ENCODE measurements at regions not wholly inside any gene's neighbourhood (a gene's known extent, or its start where the extent isn't known, plus 50 kb on each side); places are given as distances from the start of the nearest gene placed in this dataset.

DNA sequence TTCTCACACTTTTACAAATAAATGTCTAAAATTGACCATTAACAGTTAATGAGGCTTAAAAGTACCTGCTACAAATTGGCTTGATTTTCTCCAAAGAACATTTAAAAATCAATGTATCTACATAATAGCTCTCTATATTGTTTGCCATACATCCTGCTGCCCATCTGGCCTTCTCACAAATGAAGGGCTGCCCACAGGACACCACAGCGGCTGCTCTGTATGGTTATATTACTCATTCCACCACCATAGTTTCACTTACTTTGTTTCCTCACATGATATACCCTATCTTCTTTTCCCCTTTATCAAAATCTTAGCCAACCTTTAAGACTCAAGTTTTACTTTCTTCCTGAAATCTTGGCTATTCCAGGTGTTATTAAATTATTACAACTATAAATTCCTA, 407.7 kb upstream of the HTR1E start:
- Histone ChIP-seq H3K4me1 (ENCODE audit: insufficient read depth, low read length) (no peaks in the 10 kb centered on the region), H3K9me3 (ENCODE audit: low read length) (peaks cover 53% of the 10 kb centered on the region), H3K4me2 (ENCODE audit: low read depth, low read length) (no peak overlapping the region), H3K27ac (ENCODE audit: extremely low read length, insufficient read depth, low read length) (no peak overlapping the region), H2AFZ (ENCODE audit: low read length) (no peak overlapping the region), H4K20me1 (ENCODE audit: insufficient read depth, low read length) (no peaks in the 10 kb centered on the region), H3K9ac (ENCODE audit: insufficient read depth, low read depth, low read length) (no peak overlapping the region), H3K4me3 (replicated peaks in 1 of 3; ENCODE audit: insufficient read depth in 1 of 3, low read depth in 2 of 3, low read length in 3 of 3) (no peak overlapping the region), H3K27me3 (ENCODE audit: control insufficient read depth in 1 of 2, insufficient read depth in 2 of 2, low read length in 2 of 2) (no peaks in the 10 kb centered on the region), H3K36me3 (replicated peaks in 1 of 2; ENCODE audit: control insufficient read depth in 1 of 2, insufficient read depth in 2 of 2, low read length in 2 of 2) (no peaks in the 10 kb centered on the region), H3K79me2 (ENCODE audit: insufficient read depth, low read length) (no peaks in the 10 kb centered on the region)
- POLR2A ChIA-PET, result no interaction called here
- DNase-seq (ENCODE audit: low spot score), result no peak
- BruUV-seq (replicated peaks), result no TSS peak
- no peak for FAIRE-seq
- in situ Hi-C loops (cut with HindIII; ENCODE audit: extremely low pct_ligation_motif_present, low pct_unique_long_range_greater_than_20kb) (no loop called here), intact Hi-C loops (cut with micrococcal nuclease; ENCODE audit: unreplicated experiment) (no loop called here)
- ATAC-seq, result no peak
- 0% methylated on average over 1 of the region's 1 CpG for WGBS (ENCODE audit: low lambda C conversion rate)
- TF ChIP-seq MAFG (CRISPR knock-in tag; IDR thresholded peaks at IDR 0.05) (no peak), POLR2AphosphoS2 (IDR thresholded peaks at IDR 0.05; ENCODE audit: low read depth, low read length) (no peak), ZNF644 (CRISPR knock-in tag; IDR thresholded peaks at IDR 0.05; ENCODE audit: low read depth) (no peak), ISX (CRISPR knock-in tag; conservative IDR thresholded peaks at IDR 0.05) (no peak), RFXAP (CRISPR knock-in tag; IDR thresholded peaks at IDR 0.05; ENCODE audit: borderline replicate concordance) (no peak), SNAI1 (CRISPR knock-in tag; IDR thresholded peaks at IDR 0.05; ENCODE audit: borderline replicate concordance) (no peak), ZNF33A (CRISPR knock-in tag; IDR thresholded peaks at IDR 0.05; ENCODE audit: borderline replicate concordance) (no peak), ZNF333 (CRISPR knock-in tag; IDR thresholded peaks at IDR 0.05; ENCODE audit: borderline replicate concordance) (no peak), ZNF780A (CRISPR knock-in tag; IDR thresholded peaks at IDR 0.05) (no peak), TRIM24 (CRISPR knock-in tag; IDR thresholded peaks at IDR 0.05) (no peak), POLR2AphosphoS5 (IDR thresholded peaks at IDR 0.05; ENCODE audit: low read depth, low read length) (no peak), CREB3 (CRISPR knock-in tag; IDR thresholded peaks at IDR 0.05) (no peak), TAF15 (IDR thresholded peaks at IDR 0.05; ENCODE audit: low read depth, low read length, poor library complexity, severe bottlenecking) (no peak), KDM2A (CRISPR knock-in tag; IDR thresholded peaks at IDR 0.05; ENCODE audit: borderline replicate concordance, low read depth) (no peak)
- TF ChIP-seq, protein P1, sequence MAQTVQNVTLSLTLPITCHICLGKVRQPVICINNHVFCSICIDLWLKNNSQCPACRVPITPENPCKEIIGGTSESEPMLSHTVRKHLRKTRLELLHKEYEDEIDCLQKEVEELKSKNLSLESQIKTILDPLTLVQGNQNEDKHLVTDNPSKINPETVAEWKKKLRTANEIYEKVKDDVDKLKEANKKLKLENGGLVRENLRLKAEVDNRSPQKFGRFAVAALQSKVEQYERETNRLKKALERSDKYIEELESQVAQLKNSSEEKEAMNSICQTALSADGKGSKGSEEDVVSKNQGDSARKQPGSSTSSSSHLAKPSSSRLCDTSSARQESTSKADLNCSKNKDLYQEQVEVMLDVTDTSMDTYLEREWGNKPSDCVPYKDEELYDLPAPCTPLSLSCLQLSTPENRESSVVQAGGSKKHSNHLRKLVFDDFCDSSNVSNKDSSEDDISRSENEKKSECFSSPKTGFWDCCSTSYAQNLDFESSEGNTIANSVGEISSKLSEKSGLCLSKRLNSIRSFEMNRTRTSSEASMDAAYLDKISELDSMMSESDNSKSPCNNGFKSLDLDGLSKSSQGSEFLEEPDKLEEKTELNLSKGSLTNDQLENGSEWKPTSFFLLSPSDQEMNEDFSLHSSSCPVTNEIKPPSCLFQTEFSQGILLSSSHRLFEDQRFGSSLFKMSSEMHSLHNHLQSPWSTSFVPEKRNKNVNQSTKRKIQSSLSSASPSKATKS (CRISPR knock-in tag; IDR thresholded peaks at IDR 0.05), result no peak
- TF ChIP-seq, protein P2, sequence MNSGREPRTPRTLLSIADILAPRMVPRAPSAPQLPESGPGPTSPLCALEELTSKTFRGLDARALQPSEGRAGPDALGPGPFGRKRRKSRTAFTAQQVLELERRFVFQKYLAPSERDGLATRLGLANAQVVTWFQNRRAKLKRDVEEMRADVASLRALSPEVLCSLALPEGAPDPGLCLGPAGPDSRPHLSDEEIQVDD (CRISPR knock-in tag; IDR thresholded peaks at IDR 0.05; ENCODE audit: borderline replicate concordance), result no peak
- TF ChIP-seq, protein P3, sequence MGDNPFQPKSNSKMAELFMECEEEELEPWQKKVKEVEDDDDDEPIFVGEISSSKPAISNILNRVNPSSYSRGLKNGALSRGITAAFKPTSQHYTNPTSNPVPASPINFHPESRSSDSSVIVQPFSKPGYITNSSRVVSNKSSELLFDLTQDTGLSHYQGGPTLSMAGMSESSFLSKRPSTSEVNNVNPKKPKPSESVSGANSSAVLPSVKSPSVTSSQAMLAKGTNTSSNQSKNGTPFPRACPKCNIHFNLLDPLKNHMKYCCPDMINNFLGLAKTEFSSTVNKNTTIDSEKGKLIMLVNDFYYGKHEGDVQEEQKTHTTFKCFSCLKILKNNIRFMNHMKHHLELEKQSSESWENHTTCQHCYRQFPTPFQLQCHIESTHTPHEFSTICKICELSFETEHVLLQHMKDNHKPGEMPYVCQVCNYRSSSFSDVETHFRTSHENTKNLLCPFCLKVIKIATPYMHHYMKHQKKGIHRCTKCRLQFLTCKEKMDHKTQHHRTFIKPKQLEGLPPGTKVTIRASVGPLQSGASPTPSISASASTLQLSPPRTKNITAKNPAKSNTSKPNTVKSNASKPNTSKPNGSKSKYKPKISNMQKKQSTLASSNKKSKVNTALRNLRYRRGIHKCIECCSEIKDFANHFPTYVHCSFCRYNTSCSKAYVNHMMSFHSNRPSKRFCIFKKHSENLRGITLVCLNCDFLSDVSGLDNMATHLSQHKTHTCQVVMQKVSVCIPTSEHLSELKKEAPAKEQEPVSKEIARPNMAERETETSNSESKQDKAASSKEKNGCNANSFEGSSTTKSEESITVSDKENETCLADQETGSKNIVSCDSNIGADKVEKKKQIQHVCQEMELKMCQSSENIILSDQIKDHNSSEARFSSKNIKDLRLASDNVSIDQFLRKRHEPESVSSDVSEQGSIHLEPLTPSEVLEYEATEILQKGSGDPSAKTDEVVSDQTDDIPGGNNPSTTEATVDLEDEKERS (CRISPR knock-in tag; IDR thresholded peaks at IDR 0.05), result no peak
- CTCF ChIA-PET (ENCODE audit: low intra/inter-chr PET ratio, low total read pairs), result no interaction called here
